A549 (cell line): ENCODE measurements at regions not wholly inside any gene's neighbourhood (a gene's known extent, or its start where the extent isn't known, plus 50 kb on each side); places are given as distances from the start of the nearest gene placed in this dataset.

Experiments
- ATAC-seq, 2 experiments: fragments of 200-7000 bp in 1 of 2; fragments of >200 bp in 1 of 2; cut with Nextera tagmentation in 1 of 2; cut with Tn5 transposase in 1 of 2; 3 replicates each; pipeline versions ENCODE4 v1.8.0 to v1.9.1; 2018 to 2020; ENCODE audit warnings: mild to moderate bottlenecking in 1 of 2, moderate library complexity in 1 of 2
- CTCF ChIA-PET: fragments of 300-600 bp; sonication (Branson Sonifier 250); formaldehyde crosslinking; extraction: SDS; loops from one replicate; lab custom pipeline; 2021; ENCODE audit warnings: antibody characterized with exemption, inconsistent platforms; lab: Yijun Ruan, JAX
- POLR2A ChIA-PET: fragments of 350-600 bp; formaldehyde crosslinking; extraction: SDS; loops from one replicate; lab custom pipeline; 2021; ENCODE audit warnings: antibody characterized with exemption, inconsistent platforms; lab: Yijun Ruan, JAX
- DNase-seq, 2 experiments: peaks; one replicate each; pipeline versions ENCODE4 v3.0.0 to v3.0.0-alpha.2; 2011 to 2016; ENCODE audit warnings: low read depth in 1 of 2, low spot score in 1 of 2
- FAIRE-seq: peaks from 2 replicates; lab custom pipeline; 2011; peaks lifted over from hg19 to GRCh38; lab: Jason Lieb, UNC
- H3K27ac ChIP-seq, 2 experiments: fragments of >200 bp; sonication (Bioruptor Twin); formaldehyde crosslinking; 3 replicates each; pipeline ENCODE4 v1.5.1; 2016 to 2017
- H3K4me1 ChIP-seq: fragments of >200 bp; sonication (Bioruptor Twin); formaldehyde crosslinking; 3 replicates; pipeline ENCODE4 v1.6.1; 2016
- H3K4me2 ChIP-seq: fragments of >200 bp; sonication (Bioruptor Twin); formaldehyde crosslinking; 3 replicates; pipeline ENCODE4 v1.6.1; 2016
- H3K4me3 ChIP-seq: fragments of >200 bp; sonication (Bioruptor Twin); formaldehyde crosslinking; 3 replicates; pipeline ENCODE4 v1.5.1; 2016
- H3K9me3 ChIP-seq: fragments of >200 bp; sonication (Bioruptor Twin); formaldehyde crosslinking; 3 replicates; pipeline ENCODE4 v1.6.1; 2016
- BCL3 ChIP-seq: fragments of >200 bp; sonication (Bioruptor Twin); formaldehyde crosslinking; IDR thresholded peaks from 3 replicates; pipeline ENCODE4 v1.6.1; 2016
- CEBPB ChIP-seq, 2 experiments: fragments of >200 bp in 1 of 2; sonication (Bioruptor Twin) in 1 of 2; formaldehyde crosslinking in 1 of 2; IDR thresholded peaks; 2 replicates each; pipeline ENCODE4 v1.6.1; 2012 to 2016
- CHD4 ChIP-seq: fragments of 200-600 bp; sonication (generic); IDR thresholded peaks from 2 replicates; pipeline ENCODE4 v1.6.1; 2016; ENCODE audit warnings: antibody characterized with exemption, mild to moderate bottlenecking, borderline replicate concordance
- EP300 ChIP-seq, 2 experiments: fragments of >200 bp; sonication (Bioruptor Twin); formaldehyde crosslinking; IDR thresholded peaks; 2 replicates in 1 of 2; 3 replicates in 1 of 2; pipeline ENCODE4 v1.6.1; 2016 to 2017
- FOSL2 ChIP-seq, 2 experiments: fragments of 450-650 bp in 1 of 2; fragments of >200 bp in 1 of 2; sonication (Bioruptor Twin) in 1 of 2; formaldehyde crosslinking; IDR thresholded peaks; 2 replicates each; pipeline versions ENCODE4 v1.5.0 to v1.6.1; 2016 to 2020; ENCODE audit warnings: mild to moderate bottlenecking in 1 of 2, moderate library complexity in 1 of 2
- HOXB5 ChIP-seq: fragments of 250-450 bp; sonication (Bioruptor Pico); IDR thresholded peaks from 2 replicates; pipeline ENCODE4 v1.5.0; 2020; ENCODE audit warnings: mild to moderate bottlenecking, moderate library complexity
- MAFK ChIP-seq: fragments of 450-650 bp; IDR thresholded peaks from 2 replicates; pipeline ENCODE4 v1.6.1; 2014; ENCODE audit not compliant: partially characterized antibody
- MAX ChIP-seq: IDR thresholded peaks from 2 replicates; pipeline ENCODE4 v1.6.1; 2012
- NR3C1 ChIP-seq: fragments of >200 bp; sonication (Bioruptor Twin); formaldehyde crosslinking; IDR thresholded peaks from 3 replicates; pipeline ENCODE4 v1.6.1; 2017
- POLR2A ChIP-seq: IDR thresholded peaks from 2 replicates; pipeline ENCODE4 v1.6.1; 2012; ENCODE audit warnings: mild to moderate bottlenecking, low read length
- POLR2AphosphoS2 ChIP-seq: conservative IDR thresholded peaks from 2 replicates; pipeline ENCODE4 v1.6.1; 2012; ENCODE audit warnings: low read length, improper control_type of control experiment, inconsistent platforms
- RCOR1 ChIP-seq: fragments of 150-350 bp; IDR thresholded peaks from 2 replicates; pipeline ENCODE4 v1.6.1; 2014; ENCODE audit warnings: antibody characterized with exemption, low read length, low read depth
- REST ChIP-seq: fragments of 200-600 bp; sonication (generic); IDR thresholded peaks from 2 replicates; pipeline ENCODE4 v1.6.1; 2016; ENCODE audit warnings: antibody characterized with exemption, mild to moderate bottlenecking, moderate library complexity
- TFCP2L1 ChIP-seq: fragments of 250-450 bp; sonication (Bioruptor Pico); IDR thresholded peaks from 2 replicates; pipeline ENCODE4 v1.5.0; 2021; ENCODE audit warnings: mild to moderate bottlenecking
- TP53 ChIP-seq: fragments of 250-450 bp; sonication (Bioruptor Pico); IDR thresholded peaks from 2 replicates; pipeline ENCODE4 v1.5.0; 2021; ENCODE audit warnings: mild to moderate bottlenecking, moderate library complexity
- ZC3H11A ChIP-seq: fragments of 450-650 bp; IDR thresholded peaks from 2 replicates; pipeline ENCODE4 v1.6.1; 2014; ENCODE audit warnings: antibody characterized with exemption, mild to moderate bottlenecking
- WGBS: methylation state at CpG from one replicate; pipeline ENCODE4 v1.1.6; 2017; ENCODE audit errors: missing lambda C conversion rate; 5-methylcytosine and 5-hydroxymethylcytosine counted together
- TF ChIP-seq, protein P1 (sequence below): fragments of 150-350 bp; IDR thresholded peaks from 2 replicates; pipeline ENCODE4 v1.6.1; 2014; ENCODE audit warnings: low read depth, mild to moderate bottlenecking, low read length

DNA sequence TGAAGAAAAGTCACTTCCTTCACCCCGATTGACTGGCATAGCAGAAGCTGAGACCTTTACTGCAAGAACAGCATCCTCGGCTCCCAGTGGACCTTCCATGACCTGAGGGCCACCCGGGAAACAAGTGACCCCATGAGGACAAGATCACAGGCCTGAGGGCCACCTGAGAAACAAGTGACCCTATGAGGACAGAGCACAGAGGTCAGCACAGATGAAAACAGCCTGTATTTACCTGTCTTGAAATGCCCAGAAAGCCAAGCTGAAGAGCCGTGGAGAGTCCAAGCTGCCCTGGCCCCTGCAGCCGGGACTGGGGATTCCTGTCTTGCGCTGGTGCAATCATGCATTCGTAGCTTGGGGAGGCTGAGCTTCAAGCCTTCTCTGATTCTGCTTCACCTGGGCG, 114.2 kb upstream of the SPACA7 start:
- H3K4me2 ChIP-seq: no peak overlapping the region
- no peak overlapping the region for H3K4me3 ChIP-seq
- CTCF ChIA-PET: no interaction called here
- WGBS: 1% methylated on average over 8 of the region's 8 CpGs
- no peaks in the 10 kb centered on the region for H3K9me3 ChIP-seq
- no peak for ATAC-seq
- no peak for FAIRE-seq
- DNase-seq: no peak
- no peaks in the 10 kb centered on the region for H3K4me1 ChIP-seq
- POLR2A ChIA-PET: no interaction called here
- no peak for TF ChIP-seq NR3C1
- TF ChIP-seq EP300 (IDR thresholded peaks at IDR 0.05): no peak
- TF ChIP-seq CEBPB (IDR thresholded peaks at IDR 0.05): no peak
- TF ChIP-seq POLR2A: no peak
- no peak for TF ChIP-seq BCL3
- no peak for TF ChIP-seq REST
- TF ChIP-seq POLR2AphosphoS2: no peak
- no peak for TF ChIP-seq TP53 (CRISPR knock-in tag)
- TF ChIP-seq HOXB5 (CRISPR knock-in tag): no peak
- TF ChIP-seq RCOR1: no peak
- no peak for TF ChIP-seq CHD4
- no peak for TF ChIP-seq ZC3H11A
- TF ChIP-seq FOSL2 (IDR thresholded peaks at IDR 0.05): no peak
- TF ChIP-seq FOSL2 (CRISPR knock-in tag; IDR thresholded peaks at IDR 0.05): no peak
- no peak overlapping the region for H3K27ac ChIP-seq

DNA sequence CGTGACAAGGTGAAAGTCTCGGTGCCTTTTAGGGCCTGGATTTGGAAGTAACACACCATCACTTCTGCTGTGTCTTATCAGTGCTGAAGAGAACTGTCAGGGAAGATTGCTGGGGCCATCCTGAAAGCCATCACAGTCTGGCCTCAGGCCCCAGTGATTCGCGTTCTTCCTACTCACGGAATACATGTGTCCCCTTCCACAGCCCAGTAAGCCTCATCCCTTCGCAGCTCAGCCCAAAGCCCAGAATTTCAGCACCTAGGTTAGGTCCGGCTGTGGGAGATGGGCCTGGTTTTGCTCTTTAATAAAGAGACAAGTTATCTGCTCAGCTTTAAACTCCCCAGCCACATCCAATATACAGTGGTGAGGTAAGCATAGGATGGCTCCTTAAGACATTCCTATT, 113.0 kb upstream of the SPACA7 start:
- no peak for ATAC-seq
- CTCF ChIA-PET: no interaction called here
- no peak overlapping the region for H3K27ac ChIP-seq
- no peaks in the 10 kb centered on the region for H3K9me3 ChIP-seq
- no peak for FAIRE-seq
- no peak overlapping the region for H3K4me2 ChIP-seq
- no peaks in the 10 kb centered on the region for H3K4me1 ChIP-seq
- no peak for DNase-seq
- 10% methylated on average over 6 of the region's 7 CpGs for WGBS
- POLR2A ChIA-PET: no interaction called here
- TF ChIP-seq MAX (no peak), HOXB5 (CRISPR knock-in tag) (no peak), TFCP2L1 (no peak)
- H3K4me3 ChIP-seq: no peak overlapping the region

- Histone ChIP-seq H3K27ac (no peak overlapping the region), H3K4me1 (no peaks in the 10 kb centered on the region), H3K9me3 (no peaks in the 10 kb centered on the region), H3K4me3 (no peak overlapping the region), H3K4me2 (no peak overlapping the region)
- CTCF ChIA-PET: no interaction called here
- DNase-seq (no peak), ATAC-seq (no peak), FAIRE-seq (no peak)
- POLR2A ChIA-PET: no interaction called here
- WGBS: 2% methylated on average over 3 of the region's 3 CpGs
- peak; percentile 87 for TF ChIP-seq MAFK
- TF ChIP-seq, protein P1, sequence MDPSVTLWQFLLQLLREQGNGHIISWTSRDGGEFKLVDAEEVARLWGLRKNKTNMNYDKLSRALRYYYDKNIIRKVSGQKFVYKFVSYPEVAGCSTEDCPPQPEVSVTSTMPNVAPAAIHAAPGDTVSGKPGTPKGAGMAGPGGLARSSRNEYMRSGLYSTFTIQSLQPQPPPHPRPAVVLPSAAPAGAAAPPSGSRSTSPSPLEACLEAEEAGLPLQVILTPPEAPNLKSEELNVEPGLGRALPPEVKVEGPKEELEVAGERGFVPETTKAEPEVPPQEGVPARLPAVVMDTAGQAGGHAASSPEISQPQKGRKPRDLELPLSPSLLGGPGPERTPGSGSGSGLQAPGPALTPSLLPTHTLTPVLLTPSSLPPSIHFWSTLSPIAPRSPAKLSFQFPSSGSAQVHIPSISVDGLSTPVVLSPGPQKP: no peak
Measured at GRCh38 chr13:112267660-112268059, 108.5 kb upstream of the SPACA7 start.
